Hematopoietic multipotent progenitor cell treated with erythropoietin and hydrocortisone succinate and interleukin-3 and kit ligand, for 17 days (in vitro differentiated cells): ENCODE measurements at regions not wholly inside any gene's neighbourhood (a gene's known extent, or its start where the extent isn't known, plus 50 kb on each side); places are given as distances from the start of the nearest gene placed in this dataset.
"Not testable (repeated sequence)": the region's sequence is repeated elsewhere in the genome, so short reads cannot be mapped to it uniquely, and the experiment has no call there.

Experiments
- DNase-seq: peaks from one replicate; pipeline ENCODE4 v3.0.0-alpha.2; 2015; ENCODE audit warnings: low spot score

DNA sequence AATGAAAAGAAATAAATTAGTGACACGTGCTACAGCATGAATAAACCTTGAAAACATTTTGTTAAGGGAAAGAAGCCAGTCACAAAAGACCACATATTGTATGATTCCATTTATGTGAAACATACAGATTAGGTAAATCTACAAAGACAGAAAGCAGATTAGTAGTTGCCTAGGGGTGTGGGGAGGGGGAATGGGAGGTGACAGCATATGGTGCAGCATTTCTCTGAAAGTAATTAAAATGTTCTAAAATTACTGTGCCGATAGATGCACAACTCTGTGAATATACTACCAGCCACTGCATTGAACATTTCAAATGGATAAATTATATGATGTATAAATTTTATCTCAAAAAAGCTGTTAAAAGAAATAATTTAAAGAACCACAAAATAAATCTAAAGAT is 161.0 kb downstream of the TRIB2 start:
- DNase-seq = no peak

DNA sequence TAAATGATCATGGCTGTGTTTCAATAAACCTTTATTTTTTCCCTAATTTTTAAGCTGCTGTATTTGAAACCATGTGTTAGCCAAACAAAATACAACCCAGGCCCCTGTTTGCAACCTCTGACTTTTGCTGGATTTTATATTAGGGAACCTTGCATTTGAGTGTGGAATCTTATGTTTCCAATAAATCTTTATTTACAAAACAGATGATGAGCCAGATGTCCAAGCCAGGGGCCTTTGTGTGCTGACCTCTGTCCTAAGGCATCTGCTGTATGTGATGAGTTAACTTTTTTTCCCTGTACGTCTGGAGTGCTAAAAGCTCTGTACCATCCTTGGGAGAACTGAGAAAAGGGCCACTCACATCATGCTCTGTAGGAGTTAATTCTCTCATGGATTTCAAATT is 162.9 kb downstream of the TRIB2 start:
- no peak for DNase-seq

DNA sequence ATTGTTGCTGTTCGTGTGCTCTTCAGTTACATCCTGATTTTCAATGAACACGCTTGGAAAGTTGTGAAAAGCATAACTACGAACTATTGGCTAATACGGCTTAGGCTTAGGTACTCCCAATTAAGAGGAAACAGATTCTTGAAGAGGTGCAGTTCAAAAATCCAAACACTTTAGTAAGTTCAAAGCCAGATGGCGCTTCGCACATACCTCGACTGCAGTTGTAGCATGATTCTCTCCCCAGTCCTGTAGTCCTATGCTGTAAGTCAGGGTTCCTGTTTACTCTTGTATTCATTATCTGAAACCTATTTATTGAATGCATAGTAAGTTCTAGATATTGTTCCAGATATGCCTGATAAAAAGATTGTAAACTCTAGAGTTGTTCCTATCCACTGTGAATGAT is 165.2 kb downstream of the TRIB2 start:
- DNase-seq = no peak

DNA sequence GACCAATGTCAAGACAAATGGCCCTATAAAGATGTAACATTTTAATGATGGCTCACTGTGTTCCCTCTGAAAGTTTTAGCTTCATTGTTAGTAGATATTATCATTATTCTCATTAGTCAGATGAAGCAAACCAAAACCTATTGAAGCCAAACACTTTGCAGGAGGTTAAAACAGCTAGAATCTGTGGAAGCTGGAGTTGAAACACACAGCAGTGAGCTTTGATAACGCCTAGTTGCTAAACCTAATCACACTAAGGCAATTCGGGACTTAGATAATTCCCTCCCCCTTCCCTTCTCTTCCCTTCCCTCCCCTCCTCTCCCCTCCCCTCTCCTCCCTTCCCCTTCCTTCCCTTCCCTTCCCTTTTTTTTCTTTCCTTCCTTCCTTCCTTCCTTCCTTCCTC is 165.7 kb downstream of the TRIB2 start:
- no peak for DNase-seq

DNA sequence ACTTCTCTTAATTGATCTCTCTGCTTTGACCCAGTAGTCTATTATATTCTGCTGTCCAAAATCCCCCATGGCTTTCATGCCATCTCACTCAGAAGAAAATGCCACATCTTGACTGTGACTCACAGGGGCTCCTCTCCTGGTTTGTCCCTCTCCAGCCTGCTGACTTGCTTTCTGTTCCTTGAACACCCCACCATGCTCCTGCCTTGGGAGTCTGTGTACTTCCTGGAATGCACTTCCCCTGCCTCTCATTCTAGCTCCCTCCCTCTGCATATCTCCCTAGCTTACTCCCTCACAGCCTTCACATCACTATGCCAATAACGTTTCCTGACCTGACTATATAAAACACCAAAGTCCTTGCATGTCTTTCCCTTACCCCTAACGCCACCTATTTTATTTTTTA is 167.2 kb downstream of the TRIB2 start:
- DNase-seq = no peak

DNA sequence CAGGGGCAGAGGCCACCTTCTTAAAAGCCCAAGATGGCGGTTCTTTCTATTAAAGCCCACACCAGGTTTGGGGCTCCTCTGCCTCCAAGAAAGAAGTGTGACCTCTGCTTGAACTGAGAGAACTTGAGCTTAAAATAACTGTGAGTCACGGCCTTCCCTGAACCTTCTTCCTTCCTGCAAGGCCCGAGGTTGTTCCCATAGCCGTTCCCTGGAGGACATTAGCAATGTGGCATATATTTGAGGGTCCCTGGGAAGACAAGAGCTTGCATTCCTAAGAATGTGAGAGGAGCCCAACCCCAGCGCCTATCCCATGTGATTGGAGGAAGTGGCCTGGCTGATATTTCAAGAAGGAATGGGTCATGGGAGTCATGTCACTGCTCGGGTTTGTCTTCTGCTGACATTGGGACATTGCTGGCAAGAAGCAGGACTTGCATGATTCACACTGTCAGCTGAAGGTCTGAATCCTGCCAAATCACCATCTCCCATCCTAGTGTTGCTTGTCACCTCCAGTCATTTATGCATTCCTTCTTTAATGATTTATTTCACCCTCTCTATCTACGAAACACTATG is 168.1 kb downstream of the TRIB2 start:
- no peak for DNase-seq

- no peak for DNase-seq
Observed at GRCh38 chr2:12890066-12890465, 173.3 kb downstream of the TRIB2 start.

- DNase-seq = no peak
Observed at GRCh38 chr2:12890481-12890991, 173.8 kb downstream of the TRIB2 start.

GRCh38 chr2:12895017-12895416 is 178.3 kb downstream of the TRIB2 start:
- DNase-seq = no peak

DNA sequence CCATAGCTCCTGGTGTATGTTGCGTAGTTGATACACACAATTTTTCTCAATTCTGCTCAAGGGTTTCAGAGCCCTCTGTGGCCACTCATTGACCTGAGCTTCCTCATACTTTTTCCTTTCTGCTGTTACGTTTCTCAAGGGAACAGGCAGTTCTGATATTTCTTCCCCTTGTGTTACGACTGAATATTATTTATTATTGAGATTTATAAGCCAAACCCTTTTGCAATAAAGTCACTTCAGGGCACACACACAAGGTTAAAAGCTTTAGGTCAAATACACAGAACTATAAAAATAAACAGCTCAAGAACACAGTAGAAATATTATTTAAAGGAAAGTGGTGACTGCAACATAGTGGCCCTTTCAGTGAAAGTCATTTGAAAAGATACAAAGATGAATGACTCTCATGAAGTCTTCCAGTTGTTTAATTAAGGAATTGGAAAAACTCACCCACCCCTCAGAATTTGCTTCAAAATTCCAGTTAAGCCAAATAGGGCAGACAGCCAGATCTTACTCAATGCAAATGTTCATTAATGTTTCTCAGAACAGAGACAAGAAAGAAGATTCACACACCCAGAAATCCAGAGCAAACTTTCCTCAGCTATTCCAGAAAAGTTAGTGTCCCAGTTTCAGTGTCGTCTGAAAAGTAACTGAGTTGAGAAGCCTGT is 179.7 kb downstream of the TRIB2 start:
- no peak for DNase-seq

GRCh38 chr2:12897181-12897580 is 180.4 kb downstream of the TRIB2 start:
- DNase-seq = no peak

DNA sequence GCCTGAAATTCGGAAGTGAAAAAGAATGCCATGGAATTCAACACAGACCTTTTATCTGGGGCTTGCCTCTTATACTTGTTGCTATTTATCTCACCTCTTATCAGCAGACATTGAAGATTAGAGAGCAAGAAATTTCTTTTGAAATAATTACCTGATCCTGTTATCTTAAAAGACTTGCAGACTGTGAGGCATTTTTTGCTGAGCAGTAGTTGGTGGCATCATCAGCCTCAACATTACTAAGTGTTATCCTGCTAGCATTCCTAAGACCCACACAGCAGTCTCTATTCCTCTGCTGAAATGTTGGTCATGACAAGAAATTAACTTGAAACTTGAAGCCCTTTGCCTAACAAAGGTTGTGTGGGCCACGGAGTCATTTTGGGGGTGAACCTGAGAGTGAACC is 186.5 kb downstream of the TRIB2 start:
- no peak for DNase-seq

GRCh38 chr2:12910431-12910830 is 193.7 kb downstream of the TRIB2 start:
- DNase-seq = no peak

GRCh38 chr2:12915787-12916186 is 199.1 kb downstream of the TRIB2 start:
- no peak for DNase-seq

GRCh38 chr2:12918138-12918834 is 201.6 kb downstream of the TRIB2 start:
- DNase-seq = no peak

DNA sequence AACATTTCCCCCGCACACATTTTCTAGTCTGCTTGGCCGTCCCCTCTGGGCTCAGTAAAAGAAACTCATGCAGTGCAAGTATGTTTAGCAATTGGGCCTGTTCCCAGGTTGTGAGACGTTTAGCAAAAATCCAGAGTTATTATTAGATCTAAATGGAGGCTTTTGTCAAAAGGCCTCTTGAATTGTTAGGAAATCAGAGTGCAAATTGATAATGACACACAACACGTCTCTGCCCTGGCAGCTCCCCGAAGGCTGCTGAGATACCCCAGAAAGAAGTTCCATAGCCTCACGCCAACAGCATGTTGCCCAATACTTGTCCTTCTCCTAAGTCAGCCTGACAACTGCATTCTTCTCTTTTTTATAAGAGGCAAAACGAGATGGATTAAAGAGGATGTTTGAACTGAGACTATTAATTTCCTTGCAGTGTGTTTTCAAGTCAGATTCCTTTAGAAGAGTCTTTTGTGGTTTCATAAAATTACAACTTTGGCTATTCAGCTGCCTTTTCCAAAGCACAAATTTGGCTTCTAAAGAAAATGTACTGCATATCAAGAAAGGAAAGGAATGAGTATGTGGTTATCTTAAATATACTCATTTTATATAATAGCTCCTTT is 202.2 kb downstream of the TRIB2 start:
- no peak for DNase-seq

GRCh38 chr2:12921321-12921720 is 204.6 kb downstream of the TRIB2 start:
- no peak for DNase-seq

GRCh38 chr2:12923907-12924610 is 207.3 kb downstream of the TRIB2 start:
- DNase-seq = no peak

DNA sequence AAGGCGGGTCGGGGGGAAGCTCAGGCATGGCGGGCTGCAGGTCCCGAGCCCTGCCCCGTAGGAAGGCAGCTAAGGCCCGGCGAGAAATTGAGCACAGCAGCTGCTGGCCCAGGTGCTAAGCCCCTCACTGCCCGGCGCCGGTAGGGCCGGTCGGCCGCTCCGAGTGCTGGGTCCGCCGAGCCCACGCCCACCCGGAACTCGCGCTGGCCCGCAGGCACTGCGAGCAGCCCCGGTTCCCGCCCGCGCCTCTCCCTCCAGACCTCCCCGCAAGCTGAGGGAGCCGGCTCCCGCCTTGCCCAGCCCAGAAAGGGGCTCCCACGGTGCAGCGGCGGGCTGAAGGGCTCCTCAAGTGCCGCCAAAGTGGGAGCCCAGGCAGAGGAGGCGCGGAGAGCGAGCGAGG is 209.9 kb downstream of the TRIB2 start:
- not testable (repeated sequence) for DNase-seq

DNA sequence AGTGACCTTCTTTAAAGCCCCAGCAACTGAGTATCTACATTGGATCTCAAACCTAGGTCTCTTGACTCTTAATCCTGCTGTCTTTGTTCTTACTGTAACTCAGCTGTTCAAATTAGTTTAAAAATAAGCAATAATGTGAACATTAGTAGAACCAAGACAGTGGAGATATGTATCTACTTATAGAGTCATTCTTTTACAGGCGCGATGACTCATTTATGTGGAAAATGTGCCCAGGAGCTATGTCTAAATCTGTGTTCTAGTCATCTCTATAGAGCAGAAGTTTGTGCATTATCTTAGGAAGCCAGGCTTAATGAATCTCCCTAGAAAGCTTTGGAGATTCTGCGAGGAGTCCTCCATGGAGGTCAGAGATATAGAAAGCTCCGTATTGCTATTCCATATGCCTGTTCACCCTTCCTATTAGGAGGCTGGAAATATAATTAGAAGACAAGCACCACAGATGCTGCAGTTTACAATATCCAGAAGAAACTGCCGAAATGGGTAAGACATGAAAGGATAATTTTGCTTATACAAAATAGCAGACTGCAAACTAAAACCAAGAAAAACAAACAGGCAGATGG is 211.6 kb downstream of the TRIB2 start:
- no peak for DNase-seq

DNA sequence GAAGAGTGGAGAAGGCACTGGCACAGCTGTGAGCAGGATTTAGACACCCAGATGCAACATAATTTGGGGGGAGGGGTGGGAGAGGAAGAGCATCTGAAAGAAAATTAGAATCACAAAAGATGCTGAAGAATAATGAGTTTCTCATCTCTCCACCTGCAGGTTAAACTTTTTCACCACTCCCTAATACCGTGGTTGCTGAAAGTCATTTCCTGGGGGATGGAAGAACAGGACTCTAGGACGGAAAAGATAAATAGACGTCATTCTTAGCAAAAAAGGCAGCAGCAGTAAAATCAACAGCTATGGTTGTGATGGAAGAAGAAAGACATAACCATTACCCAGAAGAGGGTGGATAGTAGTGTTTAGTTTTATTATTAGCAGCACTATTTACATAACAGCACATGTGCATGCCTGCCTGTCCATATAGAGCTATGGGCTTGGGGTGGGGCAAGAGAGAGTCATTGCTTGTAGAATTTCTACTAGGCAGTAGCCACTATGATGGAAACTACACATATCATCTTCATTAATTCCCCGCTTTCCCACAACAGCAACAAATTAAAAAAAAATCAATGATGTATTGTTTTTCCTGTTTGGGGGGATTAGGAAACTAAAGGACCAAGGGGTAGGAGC is 212.2 kb downstream of the TRIB2 start:
- no peak for DNase-seq

- no peak for DNase-seq
Observed at GRCh38 chr2:12929758-12930157, 213.0 kb downstream of the TRIB2 start.
